B cell (primary cell): ENCODE measurements at regions not wholly inside any gene's neighbourhood (a gene's known extent, or its start where the extent isn't known, plus 50 kb on each side); places are given as distances from the start of the nearest gene placed in this dataset.

Source experiments
- ATAC-seq: fragments of 200-7000 bp; cut with Tn5 transposase; one replicate; pipeline ENCODE4 v1.10.0; 2021; ENCODE audit warnings: low read depth, mild to moderate bottlenecking, moderate number of reproducible peaks, moderate library complexity
- CTCF ChIA-PET: fragments of 350-600 bp; sonication (Branson Sonifier 250); formaldehyde crosslinking; loops from one replicate; lab custom pipeline; 2021; ENCODE audit warnings: antibody characterized with exemption, inconsistent platforms; lab: Charles Lee
- POLR2A ChIA-PET: fragments of 350-600 bp; sonication (Branson Sonifier 250); formaldehyde crosslinking; loops from one replicate; lab custom pipeline; 2021; ENCODE audit warnings: antibody characterized with exemption; lab: Charles Lee
- DNase-seq: peaks from one replicate; pipeline ENCODE4 v3.0.0; 2013
- H2AFZ ChIP-seq: 2 replicates; pipeline ENCODE4 v1.6.1; 2012; ENCODE audit warnings: mild to moderate bottlenecking, low read depth, low read length; ENCODE audit not compliant: insufficient read depth, poor library complexity, severe bottlenecking
- H3K27ac ChIP-seq, 2 donors: 1 replicate in 1 of 2; 2 replicates in 1 of 2; pipeline ENCODE4 v1.5.1; 2012 to 2013; ENCODE audit warnings: low read length in 2 of 2, mild to moderate bottlenecking in 2 of 2, moderate library complexity in 1 of 2
- H3K27me3 ChIP-seq, 4 experiments: fragments of 200-600 bp in 1 of 4; sonication (generic) in 1 of 4; replicated peaks in 1 of 4; 1 replicate in 2 of 4; 2 replicates in 2 of 4; pipeline versions ENCODE4 v1.6.1 to v1.7.0; 2013 to 2016; ENCODE audit warnings: low read length in 3 of 4, mild to moderate bottlenecking in 2 of 4, mixed read lengths in 1 of 4, moderate library complexity in 1 of 4; ENCODE audit not compliant: insufficient read depth in 4 of 4, control insufficient read depth in 3 of 4; ENCODE audit errors: control extremely low read depth in 1 of 4
- H3K36me3 ChIP-seq, 2 experiments: replicated peaks in 1 of 2; 1 replicate in 1 of 2; 2 replicates in 1 of 2; pipeline versions ENCODE4 v1.6.1 to v1.7.1; 2013; ENCODE audit warnings: low read length in 1 of 2; ENCODE audit not compliant: insufficient read depth in 2 of 2, control insufficient read depth in 1 of 2; ENCODE audit errors: control extremely low read depth in 1 of 2, extremely low read depth in 1 of 2
- H3K4me1 ChIP-seq, 2 donors: fragments of 200-600 bp in 1 of 2; sonication (generic) in 1 of 2; 1 replicate in 1 of 2; 2 replicates in 1 of 2; pipeline versions ENCODE4 v1.5.1 to v1.6.1; 2013 to 2017; ENCODE audit warnings: low read length in 2 of 2; ENCODE audit not compliant: control insufficient read depth in 2 of 2, insufficient read depth in 2 of 2
- H3K4me2 ChIP-seq: replicated peaks from 2 replicates; pipeline ENCODE3; 2012; ENCODE audit warnings: mild to moderate bottlenecking, low read depth, low read length; ENCODE audit not compliant: poor library complexity, severe bottlenecking
- H3K4me3 ChIP-seq, 5 experiments: fragments of 200-600 bp in 1 of 5; sonication (generic) in 1 of 5; 1 replicate in 3 of 5; 2 replicates in 2 of 5; pipeline versions ENCODE4 v1.5.1 to v1.7.0; 2011 to 2016; ENCODE audit warnings: low read length in 4 of 5, mild to moderate bottlenecking in 4 of 5, low read depth in 2 of 5, control low read depth in 1 of 5, moderate library complexity in 1 of 5; ENCODE audit not compliant: insufficient read depth in 1 of 5; ENCODE audit errors: control extremely low read depth in 1 of 5, extremely low read depth in 1 of 5
- H3K79me2 ChIP-seq: fragments of 200-600 bp; sonication (generic); one replicate; pipeline ENCODE4 v1.6.0; 2016; ENCODE audit warnings: low read length; ENCODE audit not compliant: control insufficient read depth, insufficient read depth
- H3K9ac ChIP-seq: fragments of 200-600 bp; sonication (generic); 2 replicates; pipeline ENCODE4 v1.6.1; 2017; ENCODE audit warnings: mild to moderate bottlenecking, low read length, moderate library complexity
- H3K9me3 ChIP-seq, 3 donors: one replicate each; pipeline versions ENCODE4 v1.6.1 to v1.7.1; 2013; ENCODE audit warnings: low read length in 2 of 3; ENCODE audit not compliant: control insufficient read depth in 2 of 3, insufficient read depth in 1 of 3; ENCODE audit errors: control extremely low read depth in 1 of 3
- H4K20me1 ChIP-seq: 2 replicates; pipeline ENCODE4 v1.6.0; 2012; ENCODE audit warnings: mild to moderate bottlenecking, low read length; ENCODE audit not compliant: insufficient read depth, control insufficient read depth, poor library complexity, severe bottlenecking
- H3K27ac Mint-ChIP-seq: one replicate; pipeline ENCODE4 v1.8.0; 2021; ENCODE audit warnings: mixed read lengths
- H3K27me3 Mint-ChIP-seq: one replicate; pipeline ENCODE4 v1.8.0; 2021; ENCODE audit warnings: mixed read lengths
- H3K4me1 Mint-ChIP-seq: one replicate; pipeline ENCODE4 v1.8.0; 2021; ENCODE audit warnings: mixed read lengths
- H3K4me3 Mint-ChIP-seq: one replicate; pipeline ENCODE4 v1.8.0; 2021; ENCODE audit warnings: mixed read lengths
- H3K9me3 Mint-ChIP-seq: one replicate; pipeline ENCODE4 v1.8.0; 2022; ENCODE audit warnings: mixed read lengths; ENCODE audit not compliant: insufficient read depth
- CTCF ChIP-seq: fragments of 200-600 bp; IDR thresholded peaks from one replicate; pipeline ENCODE4 v1.8.0; 2022; ENCODE audit warnings: antibody characterized with exemption, mild to moderate bottlenecking
- EZH2 ChIP-seq: IDR thresholded peaks from 2 replicates; pipeline ENCODE4 v1.6.1; 2012; ENCODE audit warnings: borderline replicate concordance, low read depth, mild to moderate bottlenecking, moderate library complexity, low read length; ENCODE audit not compliant: insufficient read depth, poor library complexity, severe bottlenecking
- WGBS: methylation state at CpG from one replicate; pipeline ENCODE4 v1.1.5; 2013; ENCODE audit warnings: missing lambda C conversion rate; ENCODE audit not compliant: insufficient coverage; 5-methylcytosine and 5-hydroxymethylcytosine counted together
- intact Hi-C: fragments of 100-400 bp; cut with micrococcal nuclease; formaldehyde crosslinking; loops from one replicate; pipeline ENCODE4 v1.10.0; 2022

GRCh38 chr5:84549054-84549453, 164.4 kb upstream of the EDIL3 start:
- H3K9ac ChIP-seq = no peak overlapping the region
- ChIA-PET POLR2A (no interaction called here), CTCF (no interaction called here)
- no peak overlapping the region for H3K27ac ChIP-seq
- ATAC-seq (no peak), DNase-seq (no peak)
- H3K79me2 ChIP-seq = no peaks in the 10 kb centered on the region
- Mint-ChIP-seq H3K9me3 (peaks cover 10% of the 10 kb centered on the region), H3K27ac (no peak overlapping the region), H3K4me3 (no peak overlapping the region), H3K4me1 (no peaks in the 10 kb centered on the region), H3K27me3 (no peaks in the 10 kb centered on the region)
- WGBS = no CpG with 5 or more reads among the region's 1 CpG
- H4K20me1 ChIP-seq = no peaks in the 10 kb centered on the region
- H3K4me3 ChIP-seq = no peak overlapping the region
- no peaks in the 10 kb centered on the region for H3K4me1 ChIP-seq
- intact Hi-C loops = no loop called here
- H3K4me2 ChIP-seq = no peak overlapping the region
- H3K9me3 ChIP-seq = no peaks in the 10 kb centered on the region
- H3K27me3 ChIP-seq = no peaks in the 10 kb centered on the region
- no peak overlapping the region for H2AFZ ChIP-seq
- no peaks in the 10 kb centered on the region for H3K36me3 ChIP-seq
- TF ChIP-seq CTCF (no peak), EZH2 (no peak)

- H3K4me2 ChIP-seq = no peak overlapping the region
- Mint-ChIP-seq H3K4me1 (no peaks in the 10 kb centered on the region), H3K4me3 (no peak overlapping the region), H3K9me3 (peaks cover 9% of the 10 kb centered on the region), H3K27me3 (no peaks in the 10 kb centered on the region), H3K27ac (no peak overlapping the region)
- H3K4me3 ChIP-seq = no peak overlapping the region
- WGBS = 100% methylated on average over 1 of the region's 3 CpGs
- H3K27ac ChIP-seq = no peak overlapping the region
- POLR2A ChIA-PET = no interaction called here
- no peak for DNase-seq
- no peaks in the 10 kb centered on the region for H3K27me3 ChIP-seq
- intact Hi-C loops = no loop called here
- no peak overlapping the region for H3K9ac ChIP-seq
- H3K4me1 ChIP-seq = no peaks in the 10 kb centered on the region
- H2AFZ ChIP-seq = no peak overlapping the region
- no peak for ATAC-seq
- TF ChIP-seq CTCF (no peak), EZH2 (no peak)
- H3K79me2 ChIP-seq = no peaks in the 10 kb centered on the region
- H4K20me1 ChIP-seq = no peaks in the 10 kb centered on the region
- no peaks in the 10 kb centered on the region for H3K36me3 ChIP-seq
- CTCF ChIA-PET = no interaction called here
- no peaks in the 10 kb centered on the region for H3K9me3 ChIP-seq
Measured at GRCh38 chr5:84546686-84547085, 162.0 kb upstream of the EDIL3 start.
